ENCODE measurements at regions not wholly inside any gene's neighbourhood (a gene's known extent, or its start where the extent isn't known, plus 50 kb on each side); places are given as distances from the start of the nearest gene placed in this dataset.

DNA sequence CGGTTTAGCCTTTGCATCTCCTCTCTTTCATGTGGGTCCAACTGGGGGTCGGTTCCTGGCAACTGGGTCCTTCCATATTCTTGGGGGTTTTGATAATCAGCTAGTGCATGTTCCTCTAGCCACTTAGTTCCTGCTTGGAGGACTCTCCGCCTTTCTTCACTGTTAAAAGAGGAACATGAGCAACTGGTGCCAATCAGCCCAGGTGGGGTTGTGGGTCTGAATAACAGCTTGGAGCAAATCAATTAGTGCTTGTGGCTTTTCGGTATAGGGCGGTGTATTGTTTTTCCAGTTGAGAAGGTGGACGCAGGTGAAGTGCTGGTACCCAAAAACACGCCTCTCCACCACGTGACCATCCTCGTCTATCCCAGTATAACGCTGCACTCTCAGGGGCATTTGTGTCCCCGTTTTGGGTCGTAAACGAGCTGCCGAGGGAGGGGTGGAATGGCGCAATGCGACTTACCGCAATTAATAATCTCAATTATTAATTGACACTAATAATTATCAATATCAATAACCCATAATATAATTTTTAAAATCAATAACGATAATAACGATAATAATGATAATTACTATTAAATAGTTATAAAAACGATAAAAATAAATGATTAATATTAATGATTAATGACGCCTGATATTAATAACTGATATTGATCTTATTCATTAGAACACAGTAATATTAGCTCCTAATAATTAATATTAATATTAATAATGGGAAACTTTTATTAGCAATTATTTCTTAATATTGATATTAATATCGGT, 51.9 kb upstream of the ALG1L2 start:
- DNase-seq, result peak; percentile 6

Measured in hematopoietic multipotent progenitor cell treated with erythropoietin and hydrocortisone succinate and interleukin-3 and kit ligand, for 6 days (in vitro differentiated cells).